AG10803 (cell line): ENCODE measurements at regions not wholly inside any gene's neighbourhood (a gene's known extent, or its start where the extent isn't known, plus 50 kb on each side); places are given as distances from the start of the nearest gene placed in this dataset.
A peak's percentile ranks its signal among the peaks of the same experiment; 100 is the strongest.

Experiments used
- DNase-seq: peaks from one replicate; pipeline ENCODE4 v3.0.0; 2010; ENCODE audit warnings: low read depth
- H3K4me3 ChIP-seq: 2 replicates; pipeline ENCODE4 v1.5.1; 2011; ENCODE audit warnings: mild to moderate bottlenecking, low read length, control low read depth
- CTCF ChIP-seq: conservative IDR thresholded peaks from 2 replicates; pipeline ENCODE4 v1.5.1; 2011; ENCODE audit warnings: mild to moderate bottlenecking, low read length, control low read depth, inconsistent platforms

- DNase-seq: no peak
- H3K4me3 ChIP-seq: no peak overlapping the region
- TF ChIP-seq CTCF: no peak
Measured at GRCh38 chr20:39812116-39812515, 850.0 kb downstream of the DHX35 start.

GRCh38 chr20:39810309-39810708, 848.2 kb downstream of the DHX35 start:
- no peak overlapping the region for H3K4me3 ChIP-seq
- TF ChIP-seq CTCF: no peak
- DNase-seq: no peak

- H3K4me3 ChIP-seq: no peak overlapping the region
- no peak for TF ChIP-seq CTCF
- DNase-seq: no peak
Measured at GRCh38 chr20:39808613-39809012, 846.5 kb downstream of the DHX35 start.

- no peak overlapping the region for H3K4me3 ChIP-seq
- no peak for TF ChIP-seq CTCF
- peak; percentile 83 for DNase-seq
Measured at GRCh38 chr20:39800548-39800947, 838.4 kb downstream of the DHX35 start.

GRCh38 chr20:39800111-39800510, 838.0 kb downstream of the DHX35 start:
- peak; percentile 61 for DNase-seq
- H3K4me3 ChIP-seq: no peak overlapping the region
- TF ChIP-seq CTCF: no peak

GRCh38 chr20:39799366-39799965, 837.3 kb downstream of the DHX35 start:
- DNase-seq: no peak
- TF ChIP-seq CTCF: no peak
- no peak overlapping the region for H3K4me3 ChIP-seq

- peak; percentile 29 for DNase-seq
- no peak for TF ChIP-seq CTCF
- no peak overlapping the region for H3K4me3 ChIP-seq
Measured at GRCh38 chr20:39795401-39796272, 833.5 kb downstream of the DHX35 start.
